ENCODE measurements at regions not wholly inside any gene's neighbourhood (a gene's known extent, or its start where the extent isn't known, plus 50 kb on each side); places are given as distances from the start of the nearest gene placed in this dataset.

DNA sequence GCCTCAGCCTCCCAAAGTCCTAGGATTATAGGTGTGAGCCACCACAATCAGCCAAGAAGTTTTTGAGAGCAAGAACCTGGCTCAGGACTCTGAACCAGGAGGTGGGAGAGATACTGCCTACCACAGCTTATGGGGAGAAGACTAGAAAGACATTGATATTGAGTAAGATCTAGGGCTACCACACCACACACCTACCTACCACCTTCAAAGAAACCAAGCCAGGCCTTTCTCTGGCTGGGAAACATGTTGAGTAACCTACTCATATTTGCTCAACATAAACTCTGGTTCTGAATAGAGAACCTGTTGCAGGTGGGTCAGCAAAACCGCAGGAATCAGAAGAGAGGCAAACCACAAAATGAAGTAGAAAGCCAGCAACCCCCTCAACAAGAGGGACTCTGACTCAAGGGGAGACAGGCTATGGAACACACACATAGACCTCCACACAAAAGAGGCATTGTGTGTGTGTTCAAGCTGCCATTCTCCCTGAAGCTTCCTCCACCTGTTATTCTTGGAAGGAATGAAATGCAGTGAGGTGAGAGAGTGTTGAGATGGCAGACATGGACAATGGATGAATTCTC, 1021.9 kb downstream of the NLGN4Y start:
- TF ChIP-seq EZH2 (IDR thresholded peaks at IDR 0.05; ENCODE audit: borderline replicate concordance, low read depth, low read length, severe bottlenecking) = no peak
- TF ChIP-seq, protein P1, sequence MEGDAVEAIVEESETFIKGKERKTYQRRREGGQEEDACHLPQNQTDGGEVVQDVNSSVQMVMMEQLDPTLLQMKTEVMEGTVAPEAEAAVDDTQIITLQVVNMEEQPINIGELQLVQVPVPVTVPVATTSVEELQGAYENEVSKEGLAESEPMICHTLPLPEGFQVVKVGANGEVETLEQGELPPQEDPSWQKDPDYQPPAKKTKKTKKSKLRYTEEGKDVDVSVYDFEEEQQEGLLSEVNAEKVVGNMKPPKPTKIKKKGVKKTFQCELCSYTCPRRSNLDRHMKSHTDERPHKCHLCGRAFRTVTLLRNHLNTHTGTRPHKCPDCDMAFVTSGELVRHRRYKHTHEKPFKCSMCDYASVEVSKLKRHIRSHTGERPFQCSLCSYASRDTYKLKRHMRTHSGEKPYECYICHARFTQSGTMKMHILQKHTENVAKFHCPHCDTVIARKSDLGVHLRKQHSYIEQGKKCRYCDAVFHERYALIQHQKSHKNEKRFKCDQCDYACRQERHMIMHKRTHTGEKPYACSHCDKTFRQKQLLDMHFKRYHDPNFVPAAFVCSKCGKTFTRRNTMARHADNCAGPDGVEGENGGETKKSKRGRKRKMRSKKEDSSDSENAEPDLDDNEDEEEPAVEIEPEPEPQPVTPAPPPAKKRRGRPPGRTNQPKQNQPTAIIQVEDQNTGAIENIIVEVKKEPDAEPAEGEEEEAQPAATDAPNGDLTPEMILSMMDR (IDR thresholded peaks at IDR 0.05; ENCODE audit: borderline replicate concordance, extremely low read depth, low read length, poor library complexity, severe bottlenecking) = no peak
- peaks cover 11% of the 10 kb centered on the region; the same call in 1 of the 2 replicates for H3K4me1 ChIP-seq (ENCODE audit: insufficient read depth, low read length)

DNA sequence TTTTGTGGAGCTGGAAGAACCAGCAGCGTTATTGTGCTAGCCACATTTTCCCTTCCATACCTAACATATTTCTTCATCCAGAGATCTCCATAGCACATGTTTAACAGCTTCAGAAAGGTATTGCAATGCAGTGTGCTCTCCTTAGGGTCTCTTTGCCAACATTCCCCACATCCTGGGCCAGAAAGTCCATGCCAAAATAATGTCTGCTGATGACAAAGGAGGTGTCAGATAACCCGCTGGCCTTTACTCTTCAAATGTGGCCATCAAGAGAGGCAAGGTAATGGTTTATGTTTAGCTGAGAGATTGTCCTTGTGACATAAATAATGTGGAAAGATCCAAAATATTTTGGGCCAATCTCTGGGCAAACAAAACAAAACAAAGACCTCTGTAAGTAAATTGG, 1027.7 kb downstream of the NLGN4Y start:
- H3K9ac ChIP-seq (ENCODE audit: low read depth, low read length) = no peak overlapping the region
- no peak overlapping the region for H3K4me3 ChIP-seq (ENCODE audit: low read depth in 1 of 2, low read length in 2 of 2)
- H3K36me3 ChIP-seq (ENCODE audit: insufficient read depth, low read length) = no peaks in the 10 kb centered on the region
- H2AFZ ChIP-seq (ENCODE audit: low read depth, low read length) = no peak overlapping the region
- ATAC-seq (ENCODE audit: insufficient read depth, low read depth) (no peak), DNase-seq (no peak)
- H3K27me3 ChIP-seq (ENCODE audit: insufficient read depth, low read length, poor library complexity) = no peaks in the 10 kb centered on the region
- no peaks in the 10 kb centered on the region for H4K20me1 ChIP-seq (ENCODE audit: insufficient read depth, low read length)
- no peak overlapping the region for H3K27ac ChIP-seq (ENCODE audit: low read length)
- no peaks in the 10 kb centered on the region for H3K4me1 ChIP-seq (ENCODE audit: insufficient read depth, low read length)
- no peaks in the 10 kb centered on the region for H3K9me3 ChIP-seq (ENCODE audit: insufficient read depth, low read length, severe bottlenecking)
- H3K79me2 ChIP-seq (ENCODE audit: insufficient read depth, low read length) = no peaks in the 10 kb centered on the region
- TF ChIP-seq EZH2 (IDR thresholded peaks at IDR 0.05; ENCODE audit: borderline replicate concordance, low read depth, low read length, severe bottlenecking) = no peak
- TF ChIP-seq, protein P1 (IDR thresholded peaks at IDR 0.05; ENCODE audit: borderline replicate concordance, extremely low read depth, low read length, poor library complexity, severe bottlenecking) = no peak
- no peak overlapping the region for H3K4me2 ChIP-seq (ENCODE audit: insufficient read depth, low read length)

More for the DNA sequence above, 1021.9 kb downstream of the NLGN4Y start:
- Histone ChIP-seq H3K79me2 (ENCODE audit: insufficient read depth, low read length) (no peaks in the 10 kb centered on the region), H4K20me1 (ENCODE audit: insufficient read depth, low read length) (no peaks in the 10 kb centered on the region), H2AFZ (ENCODE audit: low read depth, low read length) (no peak overlapping the region), H3K9ac (ENCODE audit: low read depth, low read length) (no peak overlapping the region), H3K27ac (ENCODE audit: low read length) (no peak overlapping the region), H3K4me3 (ENCODE audit: low read depth in 1 of 2, low read length in 2 of 2) (no peak overlapping the region), H3K4me2 (ENCODE audit: insufficient read depth, low read length) (no peak overlapping the region), H3K9me3 (ENCODE audit: insufficient read depth, low read length, severe bottlenecking) (no peaks in the 10 kb centered on the region), H3K36me3 (ENCODE audit: insufficient read depth, low read length) (no peaks in the 10 kb centered on the region), H3K27me3 (ENCODE audit: insufficient read depth, low read length, poor library complexity) (no peaks in the 10 kb centered on the region)
- ATAC-seq (ENCODE audit: insufficient read depth, low read depth) (peak; percentile 35; the same call in 1 of the 3 replicates), DNase-seq (peak; percentile 5)

DNA sequence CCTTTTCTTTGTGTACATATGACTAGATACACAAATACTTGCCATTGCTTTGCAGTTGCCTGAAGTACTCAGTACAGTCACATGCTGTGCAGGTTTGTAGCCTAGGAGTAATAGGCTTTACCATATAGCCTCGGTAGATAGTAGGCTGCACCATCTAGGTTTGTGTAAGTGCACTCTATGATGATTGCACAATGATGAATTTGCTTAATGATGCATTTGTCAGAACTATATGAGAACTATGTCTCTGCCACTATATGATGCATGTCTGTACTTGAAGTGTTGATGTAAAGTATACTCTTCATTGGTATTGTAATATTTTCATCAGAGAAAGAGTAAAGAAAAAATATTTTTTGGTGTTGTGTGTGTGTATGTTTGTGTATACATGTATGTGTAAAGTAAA, 1030.7 kb downstream of the NLGN4Y start:
- ATAC-seq (ENCODE audit: insufficient read depth, low read depth) (no peak), DNase-seq (no peak)
- H3K9ac ChIP-seq (ENCODE audit: low read depth, low read length) = no peak overlapping the region
- H3K4me2 ChIP-seq (ENCODE audit: insufficient read depth, low read length) = no peak overlapping the region
- no peak overlapping the region for H2AFZ ChIP-seq (ENCODE audit: low read depth, low read length)
- no peaks in the 10 kb centered on the region for H3K27me3 ChIP-seq (ENCODE audit: insufficient read depth, low read length, poor library complexity)
- TF ChIP-seq, protein P1 (IDR thresholded peaks at IDR 0.05; ENCODE audit: borderline replicate concordance, extremely low read depth, low read length, poor library complexity, severe bottlenecking) = no peak
- TF ChIP-seq EZH2 (IDR thresholded peaks at IDR 0.05; ENCODE audit: borderline replicate concordance, low read depth, low read length, severe bottlenecking) = no peak
- H3K27ac ChIP-seq (ENCODE audit: low read length) = no peak overlapping the region
- no peaks in the 10 kb centered on the region for H3K9me3 ChIP-seq (ENCODE audit: insufficient read depth, low read length, severe bottlenecking)
- H4K20me1 ChIP-seq (ENCODE audit: insufficient read depth, low read length) = no peaks in the 10 kb centered on the region
- no peaks in the 10 kb centered on the region for H3K36me3 ChIP-seq (ENCODE audit: insufficient read depth, low read length)
- no peaks in the 10 kb centered on the region for H3K4me1 ChIP-seq (ENCODE audit: insufficient read depth, low read length)
- no peaks in the 10 kb centered on the region for H3K79me2 ChIP-seq (ENCODE audit: insufficient read depth, low read length)
- no peak overlapping the region for H3K4me3 ChIP-seq (ENCODE audit: low read depth in 1 of 2, low read length in 2 of 2)
